Osteoblast (primary cell): ENCODE measurements at regions not wholly inside any gene's neighbourhood (a gene's known extent, or its start where the extent isn't known, plus 50 kb on each side); places are given as distances from the start of the nearest gene placed in this dataset.

Source experiments
- DNase-seq: peaks from one replicate; pipeline ENCODE4 v3.0.0; 2011; ENCODE audit warnings: low spot score, mixed read lengths; ENCODE audit not compliant: insufficient read length; ENCODE audit errors: missing footprints
- H2AFZ ChIP-seq: 2 replicates; pipeline ENCODE4 v1.6.0; 2011; ENCODE audit warnings: mild to moderate bottlenecking, low read length
- H3K27ac ChIP-seq: 2 replicates; pipeline ENCODE4 v1.5.1; 2011; ENCODE audit warnings: mild to moderate bottlenecking, low read depth, low read length, moderate library complexity
- H3K27me3 ChIP-seq: 2 replicates; pipeline ENCODE4 v1.6.0; 2012; ENCODE audit warnings: mild to moderate bottlenecking, control low read depth, inconsistent platforms, low read length, moderate library complexity; ENCODE audit not compliant: insufficient read depth
- H3K36me3 ChIP-seq: 2 replicates; pipeline ENCODE4 v1.5.1; 2011; ENCODE audit warnings: mild to moderate bottlenecking, low read length, control low read depth, moderate library complexity; ENCODE audit not compliant: insufficient read depth
- H3K4me1 ChIP-seq: 2 replicates; pipeline ENCODE4 v1.5.1; 2011; ENCODE audit warnings: mild to moderate bottlenecking, low read length, control low read depth, moderate library complexity; ENCODE audit not compliant: insufficient read depth
- H3K4me2 ChIP-seq: 2 replicates; pipeline ENCODE4 v1.6.0; 2011; ENCODE audit warnings: mild to moderate bottlenecking, low read length; ENCODE audit not compliant: insufficient read depth
- H3K4me3 ChIP-seq: fragments of 200-600 bp; sonication (generic); 3 replicates; pipeline ENCODE4 v1.5.1; 2012; ENCODE audit warnings: mild to moderate bottlenecking, low read length, inconsistent platforms; ENCODE audit not compliant: insufficient read depth
- H3K79me2 ChIP-seq: 2 replicates; pipeline ENCODE4 v1.6.0; 2012; ENCODE audit warnings: mild to moderate bottlenecking, low read length, control low read depth, inconsistent platforms; ENCODE audit not compliant: insufficient read depth
- H3K9me3 ChIP-seq: 2 replicates; pipeline ENCODE4 v1.5.1; 2011; ENCODE audit warnings: low read depth, low read length, control low read depth
- H4K20me1 ChIP-seq: 2 replicates; pipeline ENCODE4 v1.6.0; 2012; ENCODE audit warnings: mild to moderate bottlenecking, low read length, control low read depth; ENCODE audit not compliant: insufficient read depth
- TF ChIP-seq, protein P1 (sequence below): IDR thresholded peaks from 2 replicates; pipeline ENCODE4 v1.5.1; 2011; ENCODE audit warnings: mild to moderate bottlenecking, low read depth, low read length, moderate library complexity; ENCODE audit errors: extremely low read depth

DNA sequence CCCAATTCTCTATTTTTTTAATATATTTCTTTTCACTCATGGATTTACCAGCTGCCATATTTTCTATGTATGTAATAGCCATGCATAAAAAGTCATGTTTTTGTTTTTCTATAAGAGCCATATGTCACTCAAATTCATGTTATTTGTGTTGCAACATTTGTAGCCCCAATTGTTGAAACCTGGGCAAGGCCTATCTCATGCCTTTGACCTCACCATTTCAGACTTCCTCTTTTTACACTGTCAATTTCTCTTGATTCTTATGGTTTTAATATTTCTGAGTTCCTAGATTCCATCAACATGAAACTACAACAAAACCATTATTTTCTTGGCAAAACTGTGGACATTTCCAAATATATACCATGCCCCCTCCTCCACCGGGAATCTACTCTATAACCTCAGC, 647.5 kb downstream of the C12orf50 start:
- H3K79me2 ChIP-seq, result no peaks in the 10 kb centered on the region
- DNase-seq, result no peak
- H3K27ac ChIP-seq, result no peak overlapping the region
- no peaks in the 10 kb centered on the region for H3K4me1 ChIP-seq
- H3K4me3 ChIP-seq, result no peak overlapping the region
- no peak overlapping the region for H3K4me2 ChIP-seq
- no peak overlapping the region for H2AFZ ChIP-seq
- no peaks in the 10 kb centered on the region for H3K36me3 ChIP-seq
- no peaks in the 10 kb centered on the region for H4K20me1 ChIP-seq
- H3K27me3 ChIP-seq, result no peaks in the 10 kb centered on the region
- TF ChIP-seq, protein P1, sequence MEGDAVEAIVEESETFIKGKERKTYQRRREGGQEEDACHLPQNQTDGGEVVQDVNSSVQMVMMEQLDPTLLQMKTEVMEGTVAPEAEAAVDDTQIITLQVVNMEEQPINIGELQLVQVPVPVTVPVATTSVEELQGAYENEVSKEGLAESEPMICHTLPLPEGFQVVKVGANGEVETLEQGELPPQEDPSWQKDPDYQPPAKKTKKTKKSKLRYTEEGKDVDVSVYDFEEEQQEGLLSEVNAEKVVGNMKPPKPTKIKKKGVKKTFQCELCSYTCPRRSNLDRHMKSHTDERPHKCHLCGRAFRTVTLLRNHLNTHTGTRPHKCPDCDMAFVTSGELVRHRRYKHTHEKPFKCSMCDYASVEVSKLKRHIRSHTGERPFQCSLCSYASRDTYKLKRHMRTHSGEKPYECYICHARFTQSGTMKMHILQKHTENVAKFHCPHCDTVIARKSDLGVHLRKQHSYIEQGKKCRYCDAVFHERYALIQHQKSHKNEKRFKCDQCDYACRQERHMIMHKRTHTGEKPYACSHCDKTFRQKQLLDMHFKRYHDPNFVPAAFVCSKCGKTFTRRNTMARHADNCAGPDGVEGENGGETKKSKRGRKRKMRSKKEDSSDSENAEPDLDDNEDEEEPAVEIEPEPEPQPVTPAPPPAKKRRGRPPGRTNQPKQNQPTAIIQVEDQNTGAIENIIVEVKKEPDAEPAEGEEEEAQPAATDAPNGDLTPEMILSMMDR, result no peak
- no peaks in the 10 kb centered on the region for H3K9me3 ChIP-seq

DNA sequence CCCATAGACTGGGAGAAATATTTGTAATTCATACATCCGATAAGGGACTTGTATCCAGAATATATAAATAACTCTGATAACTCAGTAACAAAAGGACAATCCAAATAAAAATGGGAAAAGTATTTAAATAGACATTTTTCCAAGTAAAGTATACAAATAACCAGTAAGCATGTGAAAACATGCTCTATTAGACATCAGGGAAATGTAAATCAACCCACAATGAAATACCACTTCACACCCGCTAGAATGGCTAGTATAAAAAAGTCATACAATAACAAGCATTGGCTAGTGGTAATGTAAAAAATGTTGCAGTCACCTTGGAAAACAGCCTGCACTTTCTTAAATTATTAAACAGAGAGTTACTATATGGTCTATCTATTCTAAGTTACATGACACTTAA, 650.7 kb downstream of the C12orf50 start:
- H3K9me3 ChIP-seq, result no peaks in the 10 kb centered on the region
- no peak overlapping the region for H3K4me2 ChIP-seq
- H3K4me3 ChIP-seq, result no peak overlapping the region
- no peaks in the 10 kb centered on the region for H3K4me1 ChIP-seq
- no peaks in the 10 kb centered on the region for H4K20me1 ChIP-seq
- H3K27me3 ChIP-seq, result no peaks in the 10 kb centered on the region
- DNase-seq, result no peak
- no peaks in the 10 kb centered on the region for H3K79me2 ChIP-seq
- H3K36me3 ChIP-seq, result no peaks in the 10 kb centered on the region
- no peak overlapping the region for H3K27ac ChIP-seq
- TF ChIP-seq, protein P1, result no peak
- H2AFZ ChIP-seq, result no peak overlapping the region

DNA sequence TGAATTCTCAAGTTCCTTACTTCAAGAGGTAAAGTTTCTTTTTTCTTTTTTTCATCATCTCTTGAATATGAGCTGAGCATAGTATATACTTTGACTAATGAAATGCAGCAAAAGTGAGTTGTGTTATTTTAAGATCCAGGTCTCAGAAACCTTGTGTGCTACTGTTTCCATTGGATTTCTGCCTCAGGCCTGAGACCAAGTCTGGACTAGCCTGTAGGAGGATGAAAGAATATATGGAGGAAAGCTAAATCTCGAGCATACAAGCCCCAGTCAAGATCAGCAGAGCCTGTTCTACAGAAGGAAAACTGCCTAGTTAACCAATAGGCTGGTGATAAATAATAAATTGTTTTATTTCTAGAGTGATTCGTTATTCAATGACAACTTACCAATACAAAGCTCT, 652.5 kb downstream of the C12orf50 start:
- no peak overlapping the region for H3K4me3 ChIP-seq
- H3K36me3 ChIP-seq, result no peaks in the 10 kb centered on the region
- no peaks in the 10 kb centered on the region for H4K20me1 ChIP-seq
- no peak for DNase-seq
- TF ChIP-seq, protein P1, result no peak
- H3K27me3 ChIP-seq, result no peaks in the 10 kb centered on the region
- no peak overlapping the region for H3K4me2 ChIP-seq
- no peaks in the 10 kb centered on the region for H3K9me3 ChIP-seq
- no peaks in the 10 kb centered on the region for H3K79me2 ChIP-seq
- H2AFZ ChIP-seq, result no peak overlapping the region
- H3K27ac ChIP-seq, result no peak overlapping the region
- H3K4me1 ChIP-seq, result no peaks in the 10 kb centered on the region

DNA sequence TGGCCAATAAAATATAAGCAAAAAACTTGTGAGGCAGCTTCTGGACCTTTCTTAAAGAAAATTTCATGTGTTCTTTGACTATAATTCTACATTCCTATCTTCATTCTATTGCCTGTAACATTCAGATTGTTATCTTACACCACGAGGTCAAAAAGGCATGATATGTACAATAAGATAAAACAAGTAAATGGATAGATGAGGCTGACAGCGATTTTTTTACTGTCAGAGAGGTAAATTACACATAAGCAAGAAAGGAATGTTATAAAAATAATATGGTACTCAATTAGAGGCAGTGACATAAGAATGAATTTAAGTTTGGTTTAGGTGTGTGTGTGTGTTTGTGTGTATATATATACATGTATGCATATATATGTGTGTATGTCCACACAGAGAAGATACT, 660.0 kb downstream of the C12orf50 start:
- H3K27me3 ChIP-seq, result no peaks in the 10 kb centered on the region
- TF ChIP-seq, protein P1, result no peak
- no peaks in the 10 kb centered on the region for H3K79me2 ChIP-seq
- DNase-seq, result no peak
- no peak overlapping the region for H3K4me2 ChIP-seq
- no peaks in the 10 kb centered on the region for H3K36me3 ChIP-seq
- no peaks in the 10 kb centered on the region for H3K4me1 ChIP-seq
- no peak overlapping the region for H3K4me3 ChIP-seq
- no peaks in the 10 kb centered on the region for H3K9me3 ChIP-seq
- H4K20me1 ChIP-seq, result no peaks in the 10 kb centered on the region
- no peak overlapping the region for H3K27ac ChIP-seq
- H2AFZ ChIP-seq, result no peak overlapping the region
